ENCODE measurements at regions not wholly inside any gene's neighbourhood (a gene's known extent, or its start where the extent isn't known, plus 50 kb on each side); places are given as distances from the start of the nearest gene placed in this dataset.

DNA sequence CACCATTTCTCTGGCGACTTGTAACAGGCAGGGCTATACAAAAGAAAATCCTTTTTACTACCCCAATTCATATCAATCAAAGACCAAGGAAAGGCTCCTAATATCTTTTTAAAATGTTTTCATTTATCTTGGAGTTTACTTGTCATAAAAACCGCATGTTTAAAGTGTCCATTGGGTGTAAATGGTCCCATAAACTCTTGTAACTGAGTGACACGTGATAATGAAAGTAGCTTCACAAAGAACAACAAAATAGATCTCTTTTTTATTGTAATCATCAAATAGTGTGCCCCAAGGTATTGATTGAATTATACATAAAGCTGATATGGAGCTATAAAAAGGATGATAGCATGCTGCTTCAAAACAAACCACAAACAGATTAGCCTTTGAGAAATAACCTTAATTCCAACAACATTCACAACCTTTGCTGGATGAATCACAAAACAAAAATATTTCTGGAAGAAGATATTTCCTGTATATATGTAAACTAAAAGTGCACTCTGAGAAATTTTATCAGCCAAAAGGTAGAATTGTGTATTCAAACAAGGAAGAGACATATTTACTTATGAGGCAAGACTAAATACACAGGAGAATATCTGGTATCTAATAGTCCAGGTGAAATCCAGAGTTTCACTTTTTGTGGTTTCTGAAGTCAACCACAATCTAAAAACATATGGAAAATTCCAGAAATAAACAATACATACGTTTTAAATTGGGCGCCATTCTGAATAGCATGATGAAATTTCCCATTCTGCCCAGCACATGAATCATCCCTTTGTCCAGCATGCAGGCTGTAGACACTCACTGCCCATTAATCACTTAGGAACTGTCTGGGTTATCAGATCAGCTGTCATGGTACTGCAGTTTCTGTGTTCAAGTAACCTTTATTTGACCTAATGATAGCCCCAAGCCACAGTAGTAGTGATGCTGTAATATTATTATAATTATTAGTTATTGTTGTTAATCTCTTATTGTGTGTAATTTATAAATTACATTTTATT lies 237.5 kb downstream of the PIK3C3 start:
- ChIA-PET CTCF (no interaction called here), POLR2A (no interaction called here)
- H3K9me3 Mint-ChIP-seq: peaks cover 10% of the 10 kb centered on the region
- H3K4me1 Mint-ChIP-seq (ENCODE audit: low read depth): no peaks in the 10 kb centered on the region
- ATAC-seq (no peak), DNase-seq (no peak)
- TF ChIP-seq, protein P1, sequence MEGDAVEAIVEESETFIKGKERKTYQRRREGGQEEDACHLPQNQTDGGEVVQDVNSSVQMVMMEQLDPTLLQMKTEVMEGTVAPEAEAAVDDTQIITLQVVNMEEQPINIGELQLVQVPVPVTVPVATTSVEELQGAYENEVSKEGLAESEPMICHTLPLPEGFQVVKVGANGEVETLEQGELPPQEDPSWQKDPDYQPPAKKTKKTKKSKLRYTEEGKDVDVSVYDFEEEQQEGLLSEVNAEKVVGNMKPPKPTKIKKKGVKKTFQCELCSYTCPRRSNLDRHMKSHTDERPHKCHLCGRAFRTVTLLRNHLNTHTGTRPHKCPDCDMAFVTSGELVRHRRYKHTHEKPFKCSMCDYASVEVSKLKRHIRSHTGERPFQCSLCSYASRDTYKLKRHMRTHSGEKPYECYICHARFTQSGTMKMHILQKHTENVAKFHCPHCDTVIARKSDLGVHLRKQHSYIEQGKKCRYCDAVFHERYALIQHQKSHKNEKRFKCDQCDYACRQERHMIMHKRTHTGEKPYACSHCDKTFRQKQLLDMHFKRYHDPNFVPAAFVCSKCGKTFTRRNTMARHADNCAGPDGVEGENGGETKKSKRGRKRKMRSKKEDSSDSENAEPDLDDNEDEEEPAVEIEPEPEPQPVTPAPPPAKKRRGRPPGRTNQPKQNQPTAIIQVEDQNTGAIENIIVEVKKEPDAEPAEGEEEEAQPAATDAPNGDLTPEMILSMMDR (IDR thresholded peaks at IDR 0.05): no peak
- no peaks in the 10 kb centered on the region for H3K36me3 Mint-ChIP-seq (ENCODE audit: low read depth)
- no peak overlapping the region for H3K27ac Mint-ChIP-seq
- no peak overlapping the region for H3K4me3 Mint-ChIP-seq
- H3K27me3 Mint-ChIP-seq: no peaks in the 10 kb centered on the region
- intact Hi-C loops (cut with micrococcal nuclease): no loop called here

DNA sequence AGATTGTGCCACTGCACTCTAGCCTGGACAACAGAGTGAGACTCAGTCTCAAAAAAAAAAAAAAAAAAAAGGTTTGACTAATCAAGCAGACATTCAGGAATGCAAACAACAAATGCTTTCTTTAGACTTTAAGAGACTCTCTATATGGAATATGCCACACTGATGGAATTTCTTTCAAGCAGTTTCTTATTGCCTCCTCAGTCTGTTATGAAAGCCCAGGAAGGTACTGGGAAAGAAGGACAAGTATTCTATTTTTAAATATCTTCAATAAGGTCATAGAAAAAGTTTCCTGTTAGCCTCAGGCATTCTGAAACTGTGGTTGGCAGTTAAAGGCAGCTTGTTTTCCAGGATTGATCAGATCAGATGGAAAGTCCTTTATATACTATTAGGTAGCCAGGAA lies 241.6 kb downstream of the PIK3C3 start:
- H3K27ac Mint-ChIP-seq: no peak overlapping the region
- TF ChIP-seq, protein P1 (IDR thresholded peaks at IDR 0.05): no peak
- H3K9me3 Mint-ChIP-seq: no peaks in the 10 kb centered on the region
- DNase-seq: no peak
- CTCF ChIA-PET: interaction anchor here (0.7 kb wide), 1 partner anchor 82 kb away, joined by 3 read pairs; no protein-coding TSS in a partner anchor
- no peaks in the 10 kb centered on the region for H3K4me1 Mint-ChIP-seq (ENCODE audit: low read depth)
- no peak for ATAC-seq
- H3K4me3 Mint-ChIP-seq: no peak overlapping the region
- intact Hi-C loops (cut with micrococcal nuclease): no loop called here
- H3K27me3 Mint-ChIP-seq: no peaks in the 10 kb centered on the region
- H3K36me3 Mint-ChIP-seq (ENCODE audit: low read depth): no peaks in the 10 kb centered on the region
- POLR2A ChIA-PET: no interaction called here

DNA sequence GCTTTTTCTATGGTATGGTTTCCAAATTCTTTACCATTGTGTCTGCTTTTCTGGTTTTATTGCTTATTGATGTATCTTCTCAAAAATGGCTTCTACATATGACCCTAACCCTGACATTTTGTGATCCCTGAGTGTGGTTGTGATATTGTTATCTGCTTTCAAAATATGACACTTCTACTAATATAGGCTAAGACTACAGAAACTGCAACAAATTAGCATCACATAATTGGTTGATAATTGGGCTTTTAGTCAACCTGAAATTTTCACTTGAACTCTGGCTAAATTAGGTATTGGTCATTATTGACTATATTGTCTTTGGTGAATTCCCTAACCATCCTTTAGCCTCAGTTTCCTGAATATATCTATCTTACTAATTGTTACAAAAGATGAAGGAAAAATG lies 246.1 kb downstream of the PIK3C3 start:
- H3K36me3 Mint-ChIP-seq (ENCODE audit: low read depth): no peaks in the 10 kb centered on the region
- no peak for DNase-seq
- ChIA-PET CTCF (no interaction called here), POLR2A (no interaction called here)
- H3K27ac Mint-ChIP-seq: no peak overlapping the region
- no peak overlapping the region for H3K4me3 Mint-ChIP-seq
- intact Hi-C loops (cut with micrococcal nuclease): no loop called here
- TF ChIP-seq, protein P1 (IDR thresholded peaks at IDR 0.05): no peak
- ATAC-seq: no peak
- H3K27me3 Mint-ChIP-seq: no peaks in the 10 kb centered on the region
- H3K9me3 Mint-ChIP-seq: no peaks in the 10 kb centered on the region
- H3K4me1 Mint-ChIP-seq (ENCODE audit: low read depth): no peaks in the 10 kb centered on the region

DNA sequence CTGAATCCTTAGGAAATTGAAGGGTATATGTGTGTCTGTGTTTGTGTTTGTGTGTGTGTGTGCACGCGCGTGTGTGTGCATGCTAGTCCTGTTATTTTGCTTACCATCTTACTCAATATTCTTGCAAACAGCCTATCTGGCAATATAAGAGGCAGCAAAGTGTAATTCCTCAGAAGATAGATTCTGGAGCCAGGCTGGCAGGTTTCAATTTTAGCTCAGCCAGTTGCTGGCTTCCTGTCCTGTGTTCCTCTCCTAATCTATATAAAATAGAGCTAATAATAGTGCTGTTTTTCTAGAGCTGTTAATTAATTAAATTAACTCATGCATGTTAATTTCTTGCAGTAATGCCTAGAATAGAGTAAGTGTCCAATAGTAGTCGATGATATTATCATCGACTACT lies 256.2 kb downstream of the PIK3C3 start:
- ATAC-seq (no peak), DNase-seq (no peak)
- H3K4me1 Mint-ChIP-seq (ENCODE audit: low read depth): no peaks in the 10 kb centered on the region
- H3K27ac Mint-ChIP-seq: no peak overlapping the region
- TF ChIP-seq, protein P1 (IDR thresholded peaks at IDR 0.05): no peak
- H3K27me3 Mint-ChIP-seq: no peaks in the 10 kb centered on the region
- H3K9me3 Mint-ChIP-seq: peaks cover 5% of the 10 kb centered on the region
- ChIA-PET CTCF (no interaction called here), POLR2A (no interaction called here)
- intact Hi-C loops (cut with micrococcal nuclease): no loop called here
- H3K4me3 Mint-ChIP-seq: no peak overlapping the region
- H3K36me3 Mint-ChIP-seq (ENCODE audit: low read depth): no peaks in the 10 kb centered on the region

DNA sequence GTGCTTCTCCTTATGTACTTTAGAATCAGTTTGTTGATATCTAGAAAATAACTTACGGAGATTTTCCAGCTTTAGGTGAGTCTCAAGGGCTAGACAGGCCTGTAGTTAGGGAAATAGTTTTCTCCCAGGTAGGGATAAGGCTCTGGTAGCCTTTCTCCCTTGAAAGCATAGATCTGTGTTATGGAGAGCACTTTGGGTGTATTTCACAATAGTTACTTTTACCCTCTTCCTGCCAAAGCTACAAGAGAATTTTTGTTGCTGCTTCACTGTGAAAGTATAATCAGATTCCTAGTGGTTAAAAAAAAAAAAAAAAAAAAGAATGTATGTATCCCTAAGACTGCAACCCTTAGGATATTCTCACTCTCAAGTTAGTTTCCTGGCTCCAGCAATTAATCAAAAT lies 267.5 kb downstream of the PIK3C3 start:
- H3K27me3 Mint-ChIP-seq: no peaks in the 10 kb centered on the region
- intact Hi-C loops (cut with micrococcal nuclease): no loop called here
- ATAC-seq (no peak), DNase-seq (no peak)
- ChIA-PET CTCF (interaction anchor here (1.6 kb wide), 1 partner anchor 108 kb away, joined by 4 read pairs; no protein-coding TSS in a partner anchor), POLR2A (no interaction called here)
- no peak overlapping the region for H3K27ac Mint-ChIP-seq
- H3K9me3 Mint-ChIP-seq: peaks cover 6% of the 10 kb centered on the region
- no peak overlapping the region for H3K4me3 Mint-ChIP-seq
- H3K36me3 Mint-ChIP-seq (ENCODE audit: low read depth): no peaks in the 10 kb centered on the region
- H3K4me1 Mint-ChIP-seq (ENCODE audit: low read depth): no peaks in the 10 kb centered on the region
- TF ChIP-seq, protein P1 (IDR thresholded peaks at IDR 0.05): no peak

Measured in activated CD8-positive, alpha-beta T cell treated with anti-CD3 and anti-CD28 coated beads for 36 hours (primary cell).